ENCODE measurements at regions not wholly inside any gene's neighbourhood (a gene's known extent, or its start where the extent isn't known, plus 50 kb on each side); places are given as distances from the start of the nearest gene placed in this dataset.

GRCh38 chr3:95629802-95630201, 1184.6 kb upstream of the EPHA6 start:
- Mint-ChIP-seq H3K4me3 (no peak overlapping the region), H3K27ac (no peak overlapping the region), H3K36me3 (no peaks in the 10 kb centered on the region), H3K4me1 (no peaks in the 10 kb centered on the region), H3K9me3 (peaks cover 4 to 18% of the 10 kb centered on the region in 2 donors), H3K27me3 (ENCODE audit: low read depth in 2 of 2) (no peaks in the 10 kb centered on the region)
- intact Hi-C loops (cut with micrococcal nuclease), result no loop called here
- Histone ChIP-seq H3K27me3 (ENCODE audit: control insufficient read depth, insufficient read depth, low read length) (no peaks in the 10 kb centered on the region), H3K27ac (ENCODE audit: low read length) (no peak overlapping the region), H3K9me3 (ENCODE audit: control insufficient read depth, insufficient read depth, low read length) (no peaks in the 10 kb centered on the region), H3K4me1 (ENCODE audit: control insufficient read depth, insufficient read depth, low read length) (no peaks in the 10 kb centered on the region), H3K4me3 (ENCODE audit: low read length) (no peak overlapping the region), H3K36me3 (ENCODE audit: control insufficient read depth, insufficient read depth, low read length) (no peaks in the 10 kb centered on the region)
- TF ChIP-seq CTCF (IDR thresholded peaks at IDR 0.05), result no peak
- ATAC-seq, result no peak
- WGBS (ENCODE audit: insufficient coverage), result 100% methylated on average over 1 of the region's 1 CpG
- no peak for DNase-seq

GRCh38 chr3:95645291-95645690, 1169.1 kb upstream of the EPHA6 start:
- no peaks in the 10 kb centered on the region for H3K27me3 Mint-ChIP-seq (ENCODE audit: low read depth in 2 of 2)
- H3K9me3 Mint-ChIP-seq, result peaks cover 13 to 33% of the 10 kb centered on the region in 2 donors
- intact Hi-C loops (cut with micrococcal nuclease), result no loop called here
- no peaks in the 10 kb centered on the region for H3K4me1 Mint-ChIP-seq
- no peaks in the 10 kb centered on the region for H3K36me3 ChIP-seq (ENCODE audit: control insufficient read depth, insufficient read depth, low read length)
- no peak overlapping the region for H3K4me3 Mint-ChIP-seq
- no peak for ATAC-seq
- H3K4me3 ChIP-seq (ENCODE audit: low read length), result no peak overlapping the region
- WGBS (ENCODE audit: insufficient coverage), result 87% methylated on average over 6 of the region's 6 CpGs
- no peaks in the 10 kb centered on the region for H3K4me1 ChIP-seq (ENCODE audit: control insufficient read depth, insufficient read depth, low read length)
- peaks cover 13% of the 10 kb centered on the region for H3K36me3 Mint-ChIP-seq
- peaks cover 23% of the 10 kb centered on the region for H3K9me3 ChIP-seq (ENCODE audit: control insufficient read depth, insufficient read depth, low read length)
- H3K27ac ChIP-seq (ENCODE audit: low read length), result no peak overlapping the region
- no peak for TF ChIP-seq CTCF (IDR thresholded peaks at IDR 0.05)
- H3K27me3 ChIP-seq (ENCODE audit: control insufficient read depth, insufficient read depth, low read length), result no peaks in the 10 kb centered on the region
- no peak overlapping the region for H3K27ac Mint-ChIP-seq
- no peak for DNase-seq

- intact Hi-C loops (cut with micrococcal nuclease), result no loop called here
- H3K9me3 Mint-ChIP-seq, result peaks cover 3 to 4% of the 10 kb centered on the region in 2 donors
- 93% methylated on average over 12 of the region's 13 CpGs for WGBS (ENCODE audit: insufficient coverage)
Observed at GRCh38 chr3:95654570-95655362, 1159.6 kb upstream of the EPHA6 start.

More at GRCh38 chr3:95654570-95655362, 1159.6 kb upstream of the EPHA6 start:
- no peaks in the 10 kb centered on the region for H3K36me3 ChIP-seq (ENCODE audit: control insufficient read depth, insufficient read depth, low read length)
- Mint-ChIP-seq H3K27ac (no peak overlapping the region), H3K36me3 (no peaks in the 10 kb centered on the region), H3K4me3 (no peak overlapping the region), H3K4me1 (no peaks in the 10 kb centered on the region), H3K27me3 (ENCODE audit: low read depth in 2 of 2) (no peaks in the 10 kb centered on the region)
- no peaks in the 10 kb centered on the region for H3K4me1 ChIP-seq (ENCODE audit: control insufficient read depth, insufficient read depth, low read length)
- H3K9me3 ChIP-seq (ENCODE audit: control insufficient read depth, insufficient read depth, low read length), result no peaks in the 10 kb centered on the region
- DNase-seq (no peak), ATAC-seq (no peak)
- H3K27me3 ChIP-seq (ENCODE audit: control insufficient read depth, insufficient read depth, low read length), result no peaks in the 10 kb centered on the region
- H3K27ac ChIP-seq (ENCODE audit: low read length), result no peak overlapping the region
- H3K4me3 ChIP-seq (ENCODE audit: low read length), result no peak overlapping the region
- no peak for TF ChIP-seq CTCF (IDR thresholded peaks at IDR 0.05)

Data from natural killer cell (primary cell).